ENCODE measurements at regions not wholly inside any gene's neighbourhood (a gene's known extent, or its start where the extent isn't known, plus 50 kb on each side); places are given as distances from the start of the nearest gene placed in this dataset.
"Not testable (repeated sequence)": the region's sequence is repeated elsewhere in the genome, so short reads cannot be mapped to it uniquely, and the experiment has no call there.

GRCh38 chr6:131470534-131470933, 102.5 kb upstream of the ARG1 start:
- Histone ChIP-seq H3K4me3 (no peak overlapping the region), H3K27me3 (no peaks in the 10 kb centered on the region), H3K27ac (no peak overlapping the region), H3K36me3 (no peaks in the 10 kb centered on the region), H3K4me1 (ENCODE audit: insufficient read depth) (no peaks in the 10 kb centered on the region), H3K9me3 (no peaks in the 10 kb centered on the region)
- no peak for TF ChIP-seq EP300 (IDR thresholded peaks at IDR 0.05)
- TF ChIP-seq POLR2A (IDR thresholded peaks at IDR 0.05), result no peak
- TF ChIP-seq, protein P1, sequence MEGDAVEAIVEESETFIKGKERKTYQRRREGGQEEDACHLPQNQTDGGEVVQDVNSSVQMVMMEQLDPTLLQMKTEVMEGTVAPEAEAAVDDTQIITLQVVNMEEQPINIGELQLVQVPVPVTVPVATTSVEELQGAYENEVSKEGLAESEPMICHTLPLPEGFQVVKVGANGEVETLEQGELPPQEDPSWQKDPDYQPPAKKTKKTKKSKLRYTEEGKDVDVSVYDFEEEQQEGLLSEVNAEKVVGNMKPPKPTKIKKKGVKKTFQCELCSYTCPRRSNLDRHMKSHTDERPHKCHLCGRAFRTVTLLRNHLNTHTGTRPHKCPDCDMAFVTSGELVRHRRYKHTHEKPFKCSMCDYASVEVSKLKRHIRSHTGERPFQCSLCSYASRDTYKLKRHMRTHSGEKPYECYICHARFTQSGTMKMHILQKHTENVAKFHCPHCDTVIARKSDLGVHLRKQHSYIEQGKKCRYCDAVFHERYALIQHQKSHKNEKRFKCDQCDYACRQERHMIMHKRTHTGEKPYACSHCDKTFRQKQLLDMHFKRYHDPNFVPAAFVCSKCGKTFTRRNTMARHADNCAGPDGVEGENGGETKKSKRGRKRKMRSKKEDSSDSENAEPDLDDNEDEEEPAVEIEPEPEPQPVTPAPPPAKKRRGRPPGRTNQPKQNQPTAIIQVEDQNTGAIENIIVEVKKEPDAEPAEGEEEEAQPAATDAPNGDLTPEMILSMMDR (IDR thresholded peaks at IDR 0.05), result no peak
- intact Hi-C loops (cut with DNase I), result no loop called here
- DNase-seq, result no peak
- 39 to 47% (median 44%) methylated on average over 3 of the region's 3 CpGs for WGBS, 3 donors

DNA sequence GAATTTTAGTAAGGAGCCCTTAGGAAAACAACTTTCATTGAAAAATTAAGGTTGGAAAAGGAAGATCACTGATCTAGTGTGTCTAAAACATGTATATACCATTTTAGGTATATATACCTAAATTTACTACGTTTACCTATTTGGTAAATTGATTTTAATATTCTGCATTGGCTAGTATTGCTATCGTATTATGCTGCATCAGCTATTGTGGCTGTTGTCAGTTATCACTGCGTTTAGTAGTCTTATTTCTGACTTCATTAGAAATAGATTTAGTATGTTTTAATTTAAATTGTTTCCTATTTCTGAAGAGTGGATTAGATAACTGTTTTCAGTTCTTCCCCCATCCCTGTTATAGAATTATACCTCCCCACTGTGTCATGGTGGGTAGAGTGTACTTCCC, 101.7 kb upstream of the ARG1 start:
- Histone ChIP-seq H3K9me3 (no peaks in the 10 kb centered on the region), H3K4me3 (no peak overlapping the region), H3K36me3 (no peaks in the 10 kb centered on the region), H3K27me3 (no peaks in the 10 kb centered on the region), H3K4me1 (ENCODE audit: insufficient read depth) (no peaks in the 10 kb centered on the region), H3K27ac (no peak overlapping the region)
- intact Hi-C loops (cut with DNase I), result no loop called here
- 83 to 88% (median 85%) methylated on average over 3 of the region's 3 CpGs for WGBS, 3 donors
- DNase-seq, result no peak
- TF ChIP-seq EP300 (IDR thresholded peaks at IDR 0.05) (no peak), POLR2A (IDR thresholded peaks at IDR 0.05) (no peak)
- TF ChIP-seq, protein P1 (IDR thresholded peaks at IDR 0.05), result no peak

DNA sequence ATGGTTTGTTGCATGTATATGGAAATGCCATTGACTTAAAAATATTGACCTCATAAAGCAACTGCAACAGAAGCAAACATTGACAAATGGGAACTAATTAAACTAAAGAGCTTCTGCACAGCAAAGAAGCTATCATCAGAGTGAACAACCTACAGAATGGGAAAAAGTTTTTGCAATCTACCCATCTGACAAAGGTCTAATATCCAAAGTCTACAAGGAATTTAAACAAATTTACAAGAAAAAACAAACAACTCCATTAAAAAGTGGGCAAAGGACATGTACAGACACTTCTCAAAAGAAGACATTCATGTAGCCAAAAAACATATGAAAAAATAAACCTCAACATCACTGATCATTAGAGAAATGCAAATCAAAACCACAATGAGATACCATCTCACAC, 99.7 kb upstream of the ARG1 start:
- intact Hi-C loops (cut with DNase I); H3K9me3 ChIP-seq; H3K36me3 ChIP-seq; H3K27me3 ChIP-seq; H3K27ac ChIP-seq; H3K4me1 ChIP-seq (ENCODE audit: insufficient read depth); DNase-seq; H3K4me3 ChIP-seq: not testable (repeated sequence)

DNA sequence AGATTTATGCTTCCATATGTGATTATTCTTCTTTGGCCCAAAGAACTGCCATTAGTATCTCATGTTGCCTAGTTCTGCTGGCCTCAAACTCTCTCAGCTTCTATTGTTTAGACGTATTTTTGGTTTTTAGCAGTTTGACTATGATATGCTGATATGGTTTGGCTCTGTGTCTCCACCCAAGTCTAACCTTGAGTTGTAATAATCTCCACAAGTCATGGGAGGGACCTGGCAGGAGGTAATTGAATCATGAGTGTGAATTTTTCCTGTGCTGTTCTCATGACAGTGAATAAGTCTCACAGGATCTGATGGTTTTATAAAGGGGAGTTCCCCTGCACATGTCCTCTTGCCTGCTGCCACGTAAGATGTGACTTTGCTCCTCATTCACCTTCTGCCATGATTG, 96.7 kb upstream of the ARG1 start:
- 71 to 73% (median 72%) methylated on average over 2 of the region's 2 CpGs for WGBS, 3 donors
- no peaks in the 10 kb centered on the region for H3K4me1 ChIP-seq (ENCODE audit: insufficient read depth)
- no peak overlapping the region for H3K4me3 ChIP-seq
- TF ChIP-seq EP300 (IDR thresholded peaks at IDR 0.05), result no peak
- TF ChIP-seq POLR2A (IDR thresholded peaks at IDR 0.05), result no peak
- TF ChIP-seq, protein P1 (IDR thresholded peaks at IDR 0.05), result no peak
- DNase-seq, result no peak
- no peak overlapping the region for H3K27ac ChIP-seq
- no peaks in the 10 kb centered on the region for H3K36me3 ChIP-seq
- no peaks in the 10 kb centered on the region for H3K9me3 ChIP-seq
- no peaks in the 10 kb centered on the region for H3K27me3 ChIP-seq
- intact Hi-C loops (cut with DNase I), result no loop called here

- WGBS, 3 donors, result 36 to 40% (median 36%) methylated on average over 6 of the region's 6 CpGs
- H3K27me3 ChIP-seq; intact Hi-C loops (cut with DNase I); H3K4me3 ChIP-seq; H3K36me3 ChIP-seq; H3K4me1 ChIP-seq (ENCODE audit: insufficient read depth); DNase-seq; H3K9me3 ChIP-seq; H3K27ac ChIP-seq: not testable (repeated sequence)
Observed at GRCh38 chr6:131478740-131479211, 94.2 kb upstream of the ARG1 start.

DNA sequence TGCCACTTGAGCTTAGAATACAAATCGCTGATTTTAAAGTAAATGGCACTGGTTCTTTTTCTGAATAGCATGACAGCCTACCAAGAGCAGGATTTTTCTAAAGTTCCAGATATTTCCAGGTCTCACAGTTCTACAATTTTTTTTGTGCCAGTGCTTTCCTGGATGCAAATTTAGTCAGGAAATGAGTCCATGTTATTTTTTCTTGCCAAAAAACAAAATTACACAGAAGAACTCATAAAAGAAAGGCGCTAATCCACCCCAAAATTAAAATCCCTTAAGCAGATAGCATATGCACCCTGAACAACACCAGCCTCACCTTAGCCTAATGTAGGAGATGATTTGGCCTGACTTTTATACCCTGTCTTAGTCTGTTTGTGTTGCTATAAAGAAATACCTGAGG, 86.4 kb upstream of the ARG1 start:
- DNase-seq, result no peak
- Histone ChIP-seq H3K4me1 (ENCODE audit: insufficient read depth) (no peaks in the 10 kb centered on the region), H3K9me3 (no peaks in the 10 kb centered on the region), H3K4me3 (no peak overlapping the region), H3K27me3 (no peaks in the 10 kb centered on the region), H3K36me3 (no peaks in the 10 kb centered on the region), H3K27ac (no peak overlapping the region)
- intact Hi-C loops (cut with DNase I), result no loop called here
- TF ChIP-seq POLR2A (IDR thresholded peaks at IDR 0.05), result no peak
- TF ChIP-seq, protein P1 (IDR thresholded peaks at IDR 0.05), result no peak
- TF ChIP-seq EP300 (IDR thresholded peaks at IDR 0.05), result no peak
- 83 to 89% (median 88%) methylated on average over 2 of the region's 2 CpGs for WGBS, 3 donors

All from ovary (tissue), 7 donors.